Inflammatory macrophage treated with lipopolysaccharide for 4 hours (primary cell): ENCODE measurements at regions not wholly inside any gene's neighbourhood (a gene's known extent, or its start where the extent isn't known, plus 50 kb on each side); places are given as distances from the start of the nearest gene placed in this dataset.
"Not testable (repeated sequence)": the region's sequence is repeated elsewhere in the genome, so short reads cannot be mapped to it uniquely, and the experiment has no call there.

ENCODE experiments used
- DNase-seq: peaks from one replicate; pipeline ENCODE4 v3.0.0-alpha.2; 2020

DNA sequence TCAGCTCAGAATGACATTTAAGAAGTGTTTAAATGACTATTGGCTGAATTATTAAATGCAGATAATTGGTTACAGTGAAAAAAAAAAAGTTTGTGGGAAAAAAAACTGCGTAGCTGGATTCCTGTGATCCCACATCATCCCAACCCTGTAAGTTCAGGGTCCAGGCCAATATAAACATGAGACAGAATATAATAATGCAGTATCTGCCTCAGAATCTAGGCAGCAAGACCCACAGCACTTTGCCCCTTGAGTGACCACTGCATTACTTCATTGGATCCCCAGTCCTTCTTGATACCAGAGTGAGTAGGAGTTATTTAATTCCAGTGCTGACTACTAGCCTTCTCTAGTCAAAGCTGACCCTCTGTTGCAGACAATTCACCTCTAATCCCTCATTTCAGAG, 272.6 kb downstream of the CCER1 start:
- no peak for DNase-seq

DNA sequence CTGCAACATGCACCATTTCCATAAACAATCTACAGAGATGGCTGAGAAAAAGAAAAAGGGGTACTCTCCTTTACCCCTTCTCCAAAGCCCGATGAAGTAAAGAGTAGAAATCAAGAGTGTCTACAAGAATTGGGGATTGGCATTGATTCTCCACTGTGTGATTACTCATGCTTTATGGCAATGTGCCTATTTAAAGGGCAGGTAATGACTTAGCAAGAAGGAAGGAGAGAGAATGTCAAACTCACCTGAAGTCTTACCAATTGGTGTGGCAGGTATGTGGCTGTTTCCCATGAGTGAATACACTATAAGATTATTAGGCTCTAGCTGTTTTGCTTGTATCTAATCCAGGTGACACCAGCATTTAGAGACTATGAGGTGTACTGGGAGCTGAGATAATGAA, 275.3 kb downstream of the CCER1 start:
- DNase-seq, result no peak

DNA sequence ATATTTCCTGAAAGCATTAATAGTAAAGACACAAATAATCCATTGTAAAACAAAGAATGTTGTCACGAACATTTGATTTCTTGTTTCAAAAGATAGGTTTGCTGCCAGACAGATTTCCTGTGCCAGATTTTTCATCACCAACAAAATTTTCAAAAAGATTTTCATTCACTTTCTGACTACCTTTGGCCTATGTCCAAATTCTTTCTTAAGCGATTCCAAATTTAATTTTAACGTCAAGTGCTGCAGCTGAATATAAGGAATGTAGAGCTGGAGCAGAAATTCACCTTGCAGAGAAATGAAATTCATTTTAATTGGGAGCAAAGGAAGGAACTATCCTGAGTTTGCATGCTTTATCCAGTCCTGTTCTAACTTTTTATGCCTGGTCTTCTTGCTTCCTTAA, 277.4 kb downstream of the CCER1 start:
- no peak for DNase-seq

DNA sequence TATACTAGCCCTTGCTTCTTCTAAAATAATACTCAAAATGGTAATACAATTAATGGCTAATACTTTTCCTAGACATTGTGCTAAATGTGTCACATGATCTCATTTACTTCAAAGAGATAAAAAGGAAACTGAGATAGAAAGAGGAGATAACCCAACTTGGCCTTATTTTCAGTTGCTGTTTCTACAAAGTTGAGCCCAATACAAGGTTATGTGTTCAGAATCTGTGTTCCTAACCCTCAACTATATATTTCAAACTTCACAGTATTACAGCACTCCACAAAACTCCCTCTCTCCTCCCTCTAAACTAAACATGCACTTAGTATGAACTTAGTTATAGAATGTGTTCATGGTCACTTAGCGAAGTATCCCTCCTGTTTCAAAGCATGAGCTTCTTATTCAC, 277.9 kb downstream of the CCER1 start:
- DNase-seq, result no peak

DNA sequence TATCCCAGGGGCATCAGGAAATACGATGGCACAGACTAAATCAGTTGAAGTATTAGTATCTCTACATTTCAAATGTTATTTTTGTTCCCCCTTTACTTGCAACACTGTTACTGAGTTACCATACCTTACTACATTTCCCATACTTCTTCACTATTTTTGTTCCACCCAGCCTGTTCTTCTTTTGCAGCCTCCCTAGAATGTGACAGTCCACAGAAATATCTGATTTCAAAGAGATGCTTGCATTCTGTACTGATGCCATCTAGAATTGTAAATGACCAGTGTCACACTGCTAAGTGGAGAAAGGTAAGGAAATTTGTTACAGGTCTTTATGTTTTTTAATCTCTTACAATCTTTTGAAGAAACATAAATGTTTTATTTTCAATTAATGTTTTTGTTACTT, 279.9 kb downstream of the CCER1 start:
- no peak for DNase-seq

DNA sequence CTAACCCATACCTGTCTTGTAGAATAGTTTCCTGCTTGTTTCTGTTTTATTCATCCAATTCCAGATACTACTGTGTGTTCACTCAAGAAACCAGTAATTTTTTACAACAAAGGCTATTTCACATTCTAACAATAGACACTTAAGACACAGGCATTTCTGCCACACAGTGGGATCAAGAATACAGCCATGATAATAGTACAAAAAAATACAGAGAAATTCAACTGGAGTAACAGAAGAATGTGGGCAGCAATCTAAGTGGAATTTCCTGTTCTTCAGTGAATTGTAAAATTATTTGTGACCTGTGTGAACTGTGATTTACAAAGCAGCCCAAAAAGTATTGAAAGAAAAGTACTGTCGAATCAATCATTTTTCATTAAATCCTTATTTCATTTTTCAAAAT, 282.9 kb downstream of the CCER1 start:
- DNase-seq, result no peak

DNA sequence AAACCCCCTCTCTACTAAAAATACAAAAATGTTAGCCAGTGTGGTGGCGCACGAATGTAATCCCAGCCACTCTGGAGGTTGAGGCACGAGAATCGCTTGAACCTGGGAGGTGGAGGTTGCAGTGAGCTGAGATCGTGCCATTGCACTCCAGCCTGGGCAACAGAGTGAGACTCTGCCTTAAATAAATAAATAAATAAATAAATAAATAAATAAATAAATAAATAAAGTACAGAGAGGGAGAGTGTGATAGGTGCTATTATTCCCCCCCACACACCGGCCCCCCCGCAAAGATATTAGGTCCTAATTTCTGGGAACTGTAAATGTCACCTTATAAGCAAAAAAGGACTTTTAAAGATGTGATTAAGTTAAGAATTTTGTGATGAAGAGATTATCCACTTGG, 291.0 kb downstream of the CCER1 start:
- DNase-seq, result not testable (repeated sequence)

DNA sequence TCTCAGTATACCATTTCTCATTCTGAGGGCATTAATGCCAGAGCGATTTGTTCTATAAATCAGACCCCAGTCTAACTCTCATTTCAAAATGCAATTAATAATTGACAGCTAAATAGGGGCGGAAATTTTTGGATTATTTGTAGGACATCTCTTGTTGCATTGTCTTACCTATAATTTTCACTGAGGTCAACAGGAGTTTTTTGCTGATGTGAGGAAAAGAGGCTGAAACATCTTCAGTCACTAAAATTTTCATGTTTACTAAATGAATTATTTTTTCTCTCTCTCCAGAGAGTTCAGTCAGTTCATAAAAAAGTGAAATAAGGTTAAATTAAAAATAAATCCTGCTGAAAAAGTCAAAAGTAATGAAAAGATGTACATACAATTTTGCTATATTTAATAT, 295.9 kb downstream of the CCER1 start:
- DNase-seq, result no peak

DNA sequence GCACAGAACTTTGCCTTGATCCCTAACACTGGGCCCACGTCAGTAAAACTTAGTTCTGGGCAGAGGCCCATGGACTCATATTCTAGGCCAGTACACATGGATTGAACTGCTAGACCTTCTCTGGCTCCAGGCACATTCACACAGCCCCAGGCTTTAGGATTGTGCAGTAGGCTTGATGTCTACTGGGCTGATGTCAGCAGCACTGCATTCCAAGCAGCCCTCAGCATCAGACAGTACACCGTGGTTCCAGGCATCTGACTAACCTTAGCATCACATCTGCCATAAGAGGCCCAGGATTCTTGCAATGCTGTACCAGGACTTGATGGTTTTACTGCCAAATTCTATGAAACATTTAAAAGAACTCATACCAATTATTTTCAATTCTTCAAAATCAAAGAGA, 301.9 kb downstream of the CCER1 start:
- DNase-seq, result no peak

DNA sequence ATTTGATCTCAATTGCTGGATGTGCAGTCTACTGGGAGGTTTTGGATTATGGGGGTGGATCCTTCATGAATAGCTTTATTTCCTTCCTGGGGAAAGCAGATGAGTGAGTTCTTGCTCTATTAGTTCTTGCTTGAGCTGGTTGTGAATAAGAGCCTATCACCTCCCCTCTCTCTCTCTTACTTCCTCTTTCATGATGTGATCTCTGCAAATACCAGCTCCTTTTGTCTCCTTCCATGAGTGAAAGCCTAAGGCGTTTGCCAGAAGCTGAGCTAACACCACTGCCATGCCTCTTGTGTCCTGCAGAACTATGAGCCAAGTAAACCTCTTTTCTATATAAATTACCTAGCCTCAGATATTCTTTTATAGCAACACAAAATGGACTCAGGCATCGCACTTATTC, 302.7 kb downstream of the CCER1 start:
- no peak for DNase-seq

DNA sequence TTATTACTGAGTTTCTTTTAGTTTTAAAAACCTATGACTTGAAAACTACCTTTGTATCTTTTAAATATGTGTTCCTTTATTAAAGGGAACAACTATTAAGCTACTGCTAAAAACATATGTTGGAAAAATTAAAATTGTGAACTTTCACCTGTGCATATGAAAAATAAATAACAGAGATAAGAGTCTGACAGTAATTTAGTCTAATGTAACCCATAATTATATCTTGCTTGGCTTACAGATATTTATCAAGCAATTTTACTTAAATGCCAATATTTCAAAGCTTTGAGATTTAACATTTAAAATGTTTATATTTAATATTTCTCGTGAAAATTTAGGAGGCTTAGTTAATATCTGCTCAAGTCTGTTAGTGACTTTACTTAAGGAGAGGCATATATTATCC, 309.8 kb downstream of the CCER1 start:
- DNase-seq, result no peak

DNA sequence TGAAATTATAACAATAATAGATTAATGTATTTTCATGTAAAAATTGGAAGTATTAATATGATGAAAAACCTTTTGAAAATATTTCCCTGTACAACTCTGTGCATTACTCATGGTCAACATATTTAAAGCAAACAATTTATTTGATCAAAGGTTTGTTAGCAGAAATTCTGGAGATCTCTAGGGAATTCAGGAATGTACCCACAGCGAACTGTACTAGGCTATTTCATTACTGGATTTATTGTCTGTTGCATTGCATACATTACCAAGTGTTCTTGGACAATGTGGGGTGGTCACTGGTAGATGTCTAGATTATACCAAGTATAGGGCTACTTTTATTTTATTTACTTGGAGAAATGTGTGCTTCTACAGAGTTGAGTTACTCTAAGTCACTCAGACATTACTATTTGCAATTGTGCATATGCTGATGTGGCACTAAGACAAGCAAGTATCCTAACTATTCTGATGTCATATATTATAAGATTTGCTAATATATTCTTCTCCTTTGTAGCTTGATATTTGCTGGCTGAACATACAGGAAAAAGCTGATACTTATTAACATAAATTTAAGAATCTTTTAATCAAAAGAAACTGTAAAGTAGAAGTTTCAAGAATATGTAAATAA, 323.3 kb downstream of the CCER1 start:
- no peak for DNase-seq

DNA sequence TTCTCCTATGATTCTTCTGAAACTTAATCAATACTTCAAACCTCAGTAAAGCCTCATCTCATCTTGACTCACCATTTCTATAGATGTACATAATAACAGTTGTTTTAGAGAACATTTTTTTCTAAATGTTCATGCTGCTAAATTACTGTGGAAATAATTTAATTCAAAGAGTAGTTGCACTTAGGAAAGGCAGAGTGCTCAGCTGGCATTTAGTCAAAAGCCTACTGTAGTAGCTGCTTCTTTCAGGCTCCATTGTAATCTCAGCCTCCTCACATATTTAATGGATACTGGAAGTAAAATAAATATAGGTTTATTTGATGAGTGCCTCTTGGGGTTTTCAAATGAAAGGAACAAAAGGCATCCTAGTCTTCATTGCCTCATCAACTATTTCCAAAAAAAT, 325.0 kb downstream of the CCER1 start:
- no peak for DNase-seq

DNA sequence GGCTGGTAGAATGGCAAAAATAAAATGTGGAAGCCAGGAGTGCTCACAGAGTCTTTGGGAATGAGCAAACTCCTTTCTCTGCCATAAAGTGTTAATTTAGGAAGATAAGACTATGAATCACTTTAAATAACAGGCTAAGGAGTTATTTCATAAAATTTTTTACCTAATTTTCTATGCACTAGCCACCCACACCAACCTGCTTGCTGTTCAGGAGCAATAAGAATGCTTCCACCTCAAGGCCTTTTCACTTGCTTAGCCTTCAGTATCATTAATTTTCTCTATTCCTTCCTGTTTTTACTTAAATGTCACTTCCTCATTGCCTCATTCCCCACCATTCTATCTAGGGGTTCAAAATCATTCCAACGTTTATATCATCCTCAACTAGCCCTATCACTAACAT, 326.8 kb downstream of the CCER1 start:
- no peak for DNase-seq

DNA sequence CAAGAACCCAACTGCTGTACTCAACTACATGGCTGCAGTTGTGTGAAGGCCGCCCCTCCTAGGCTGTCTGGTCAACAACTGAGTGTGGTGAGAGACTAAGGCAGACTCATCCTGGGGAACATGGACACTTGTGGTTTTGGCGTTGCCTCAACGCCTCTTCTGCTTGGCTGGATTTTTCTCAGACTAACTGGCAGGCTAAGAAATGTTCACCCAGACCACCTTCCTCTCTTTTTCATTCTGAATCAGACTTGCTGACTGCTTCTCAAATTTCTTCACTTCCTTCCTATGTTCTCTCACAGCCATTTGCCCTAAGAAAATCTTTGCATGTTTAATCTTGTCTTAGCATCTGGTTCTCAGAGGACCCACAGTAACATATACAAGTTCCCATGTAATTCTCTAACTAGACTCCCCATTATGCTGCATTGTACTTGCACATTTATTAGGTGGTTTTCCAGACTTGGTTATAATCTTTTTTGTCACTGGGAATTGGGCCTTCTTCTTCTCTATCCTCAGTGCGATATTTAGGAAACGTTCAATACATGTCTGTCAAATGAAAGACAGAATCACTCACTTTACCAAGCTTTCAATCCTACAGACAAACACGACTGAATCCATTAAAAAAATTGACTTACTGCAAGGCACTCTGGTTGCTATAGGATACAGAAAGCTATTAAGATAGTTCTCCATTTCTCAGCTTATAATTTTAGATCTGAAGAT, 327.6 kb downstream of the CCER1 start:
- no peak for DNase-seq

DNA sequence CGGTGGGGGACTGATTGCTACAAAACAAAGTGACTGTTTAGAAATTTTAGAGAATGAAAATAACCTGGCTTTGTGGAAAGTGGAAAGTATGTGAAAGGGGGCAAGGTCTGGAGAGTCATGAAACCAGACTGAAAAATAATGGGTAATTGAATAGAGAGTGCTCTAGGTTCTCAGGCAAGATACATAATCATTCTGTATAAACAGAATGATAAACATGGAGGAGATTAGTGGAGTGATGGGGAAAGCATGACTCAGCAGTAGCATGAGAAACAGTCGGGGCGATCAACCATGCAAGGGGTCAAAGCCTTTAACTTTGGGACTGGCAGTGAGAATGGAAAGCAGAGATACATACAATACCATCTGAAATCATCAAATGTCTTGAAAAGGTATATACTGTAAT, 332.5 kb downstream of the CCER1 start:
- no peak for DNase-seq

DNA sequence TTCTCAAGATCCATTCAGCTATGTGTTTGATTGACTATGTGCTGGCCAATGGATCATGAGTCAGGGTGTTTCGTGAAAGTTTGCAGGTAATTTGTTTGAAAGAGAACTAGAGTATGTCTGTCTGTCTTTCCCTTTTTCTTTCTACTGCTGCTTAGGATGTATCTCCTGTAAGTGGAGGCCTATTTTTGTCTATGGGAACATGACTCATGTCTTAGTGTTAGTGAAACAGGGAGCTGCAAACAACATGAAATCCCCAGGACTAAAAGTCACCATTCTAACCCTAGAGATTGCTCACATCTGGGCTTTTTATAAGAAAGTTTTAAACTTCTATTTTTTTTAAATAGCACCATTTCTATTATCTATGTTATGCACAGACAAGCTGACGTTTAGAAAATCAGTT, 333.0 kb downstream of the CCER1 start:
- no peak for DNase-seq

DNA sequence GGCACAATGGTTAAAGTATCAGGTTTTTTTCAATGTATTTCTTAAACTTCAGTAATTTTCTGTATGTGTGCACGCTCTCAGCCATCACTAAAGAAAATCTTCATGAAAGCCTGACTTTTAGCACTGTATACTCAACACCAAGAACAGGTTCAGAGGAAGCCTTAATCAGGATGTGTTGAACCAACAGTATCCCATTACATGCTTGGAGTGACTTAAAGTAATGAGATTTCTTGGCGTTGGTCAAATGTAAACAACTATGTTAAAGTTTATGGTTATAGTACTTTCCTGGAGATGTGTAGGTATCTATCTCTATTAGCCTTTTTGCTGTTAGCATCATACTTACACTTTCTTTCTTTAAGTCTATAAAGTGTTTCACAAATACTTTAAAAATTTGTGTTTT, 335.0 kb downstream of the CCER1 start:
- no peak for DNase-seq

DNA sequence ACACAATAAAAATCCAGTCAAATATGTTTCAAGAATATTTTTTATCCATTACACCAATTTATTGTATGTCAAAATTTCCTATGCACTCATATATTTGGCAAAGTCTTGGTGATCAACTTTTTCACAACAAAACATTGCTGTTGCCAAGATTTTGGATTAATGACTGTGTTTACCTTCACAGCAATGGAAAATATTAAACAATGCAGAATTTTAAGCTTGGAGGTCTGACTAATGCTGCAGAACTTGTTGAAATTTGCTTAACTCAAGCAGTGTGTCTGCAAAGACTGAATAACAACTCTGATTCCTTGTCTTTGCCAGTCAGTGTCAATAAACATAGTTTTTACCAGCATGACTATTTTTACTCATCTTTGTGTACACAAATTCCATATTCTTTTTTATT, 336.4 kb downstream of the CCER1 start:
- DNase-seq, result no peak

DNA sequence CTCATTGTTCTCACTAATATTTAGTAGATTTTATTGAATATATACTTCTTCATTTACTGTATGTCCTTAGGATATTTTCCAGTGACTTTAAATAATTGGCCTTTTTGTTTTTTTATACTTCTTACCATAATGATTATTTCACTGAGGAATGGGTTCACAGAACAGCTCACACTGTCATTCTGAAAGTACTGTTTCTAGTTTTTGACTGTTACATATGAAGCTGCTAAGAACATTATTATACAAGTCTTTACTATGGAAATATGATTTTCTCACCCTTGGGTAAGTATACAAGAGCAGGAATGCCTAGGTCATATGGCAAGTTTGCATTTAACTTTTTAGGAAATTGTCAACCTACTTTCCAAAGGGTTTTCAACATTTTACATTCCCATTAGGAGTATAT, 343.1 kb downstream of the CCER1 start:
- DNase-seq, result no peak

DNA sequence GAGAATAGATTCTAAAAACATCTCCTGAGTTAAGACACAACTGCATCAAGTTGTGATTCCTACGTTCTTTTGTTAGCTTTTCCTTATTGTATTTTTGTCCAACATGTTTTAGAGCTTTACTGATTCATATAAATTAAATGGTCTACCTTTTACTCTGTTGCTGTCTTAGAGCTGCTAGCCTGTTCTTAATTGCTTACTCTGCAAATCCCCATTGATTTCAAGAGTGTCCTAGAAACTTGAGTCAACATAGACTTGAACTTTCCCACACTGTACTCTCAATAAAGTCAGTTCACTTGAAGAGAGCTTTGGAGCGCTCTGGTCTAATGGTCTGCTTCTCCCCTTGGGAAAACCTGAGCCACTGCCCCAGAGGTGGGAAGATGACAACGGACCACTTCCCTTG, 343.9 kb downstream of the CCER1 start:
- DNase-seq, result no peak

DNA sequence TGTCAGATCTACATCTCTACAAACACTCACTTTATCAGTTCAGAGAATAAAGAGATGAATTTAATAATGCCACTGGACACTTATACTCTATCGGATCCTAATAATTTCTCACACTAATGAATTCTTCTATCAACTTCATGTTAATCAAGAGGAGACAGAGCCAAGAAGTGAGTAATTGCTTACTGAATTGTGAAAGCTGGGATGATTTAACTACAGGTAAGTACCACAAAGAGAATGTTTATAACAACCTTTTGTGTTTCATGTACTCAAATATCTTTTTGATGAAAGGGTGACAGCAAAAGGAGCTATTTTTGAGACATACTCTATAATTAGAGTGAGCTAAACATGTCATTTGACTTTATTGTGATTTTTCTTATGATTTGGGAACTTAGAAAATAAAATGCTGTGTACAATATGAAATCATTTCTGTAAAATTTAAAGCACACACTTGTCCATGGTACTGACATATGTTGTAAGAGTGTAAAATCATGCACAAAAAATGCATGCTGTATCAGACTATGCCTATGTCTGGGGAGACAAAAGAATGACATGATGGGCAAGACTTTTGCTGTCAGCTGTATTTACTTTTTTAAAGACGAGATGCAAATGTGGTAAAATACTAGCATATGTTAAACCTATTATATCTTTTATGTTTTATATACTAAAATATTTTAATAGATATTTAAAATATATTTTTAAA, 361.2 kb downstream of the CCER1 start:
- DNase-seq, result no peak

DNA sequence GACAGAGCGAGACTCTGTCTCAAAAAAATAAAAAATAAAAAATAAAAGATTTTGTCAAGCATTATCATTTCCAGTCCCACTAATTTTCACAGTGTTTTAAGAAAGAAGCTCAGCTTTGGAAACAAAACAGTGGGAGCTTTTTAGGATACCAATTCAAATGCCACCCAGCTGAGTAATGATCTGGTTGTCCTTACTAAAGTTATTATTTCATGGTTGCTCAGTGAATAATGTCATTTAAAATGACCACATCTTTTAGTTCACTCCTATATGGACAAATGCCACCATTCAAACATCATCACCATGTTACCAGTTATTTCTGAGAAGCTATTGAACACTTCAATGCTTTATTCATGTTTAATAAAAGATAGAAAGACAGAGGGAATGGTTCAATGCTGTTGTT, 365.0 kb downstream of the CCER1 start:
- DNase-seq, result no peak

DNA sequence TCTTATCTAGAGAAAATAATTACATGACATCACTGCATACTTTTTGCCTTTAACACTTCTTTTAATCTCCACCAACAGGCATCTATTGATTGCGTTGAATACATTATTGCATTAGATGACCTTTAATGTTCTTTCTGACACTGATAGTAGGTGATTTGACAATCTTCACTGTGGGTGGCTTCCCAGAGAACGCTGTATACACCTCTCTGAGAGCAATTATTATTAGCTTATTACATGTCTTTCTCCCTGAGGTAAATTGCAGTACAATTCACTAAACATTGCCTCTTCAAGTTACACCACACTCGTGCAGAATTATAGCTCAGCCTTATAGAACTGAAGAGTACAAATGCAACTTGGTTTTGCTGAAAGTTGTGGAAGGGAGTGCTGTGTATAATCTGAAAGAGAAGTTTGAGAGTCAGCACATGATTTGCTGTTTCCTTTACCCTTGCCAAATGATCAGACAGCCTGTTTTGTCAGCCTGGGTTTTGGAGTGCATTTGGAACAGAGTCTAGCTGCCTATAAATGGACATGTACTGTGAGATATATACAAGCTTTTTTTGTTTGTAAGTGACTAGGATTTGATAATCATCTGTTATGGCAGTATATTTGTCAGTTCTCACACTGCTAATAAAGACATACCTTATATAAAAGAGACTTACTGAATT, 369.2 kb downstream of the CCER1 start:
- DNase-seq, result no peak
